OCI-LY1 (cell line): ENCODE measurements at regions not wholly inside any gene's neighbourhood (a gene's known extent, or its start where the extent isn't known, plus 50 kb on each side); places are given as distances from the start of the nearest gene placed in this dataset.

Experiments
- H2AFZ ChIP-seq: fragments of 200-600 bp; sonication (generic), shearing (Covaris generic); 2 replicates; pipeline ENCODE4 v1.6.0; 2014; ENCODE audit warnings: antibody characterized with exemption, mild to moderate bottlenecking, low read length
- H3F3A ChIP-seq: fragments of 200-600 bp; sonication (generic), shearing (Covaris generic); 2 replicates; pipeline ENCODE4 v1.6.0; 2014; ENCODE audit warnings: mild to moderate bottlenecking, antibody characterized with exemption, low read length, moderate library complexity; ENCODE audit not compliant: insufficient read depth
- H3K27ac ChIP-seq: fragments of 200-600 bp; sonication (generic); 2 replicates; pipeline ENCODE4 v1.5.1; 2014; ENCODE audit warnings: low read length, mixed run types, mild to moderate bottlenecking, low read depth; ENCODE audit not compliant: poor library complexity, severe bottlenecking
- H3K27me3 ChIP-seq: fragments of 200-600 bp; sonication (generic); 2 replicates; pipeline ENCODE4 v1.6.0; 2014; ENCODE audit warnings: antibody characterized with exemption, mild to moderate bottlenecking, low read length, moderate library complexity; ENCODE audit not compliant: insufficient read depth
- H3K36me3 ChIP-seq: fragments of 200-600 bp; sonication (generic); 2 replicates; pipeline ENCODE4 v1.6.1; 2014; ENCODE audit warnings: mild to moderate bottlenecking, antibody characterized with exemption, low read length, moderate library complexity, mixed read lengths; ENCODE audit not compliant: insufficient read depth
- H3K4me1 ChIP-seq: fragments of 200-600 bp; sonication (generic); 2 replicates; pipeline ENCODE4 v1.5.1; 2014; ENCODE audit warnings: mild to moderate bottlenecking, low read length, moderate library complexity; ENCODE audit not compliant: insufficient read depth, severe bottlenecking
- H3K4me2 ChIP-seq: fragments of 200-600 bp; sonication (generic), shearing (Covaris generic); 2 replicates; pipeline ENCODE4 v1.6.1; 2014; ENCODE audit warnings: low read length
- H3K4me3 ChIP-seq: fragments of 200-600 bp; sonication (generic); 2 replicates; pipeline ENCODE4 v1.5.1; 2014; ENCODE audit warnings: low read length, low read depth, mild to moderate bottlenecking, mixed read lengths; ENCODE audit not compliant: poor library complexity, severe bottlenecking
- H3K79me2 ChIP-seq: fragments of 200-600 bp; shearing (Covaris generic); 2 replicates; pipeline ENCODE4 v1.6.1; 2016; ENCODE audit warnings: mixed run types, low read length, mixed read lengths; ENCODE audit not compliant: insufficient read depth
- H3K9ac ChIP-seq: fragments of 200-600 bp; sonication (generic), shearing (Covaris generic); 2 replicates; pipeline ENCODE4 v1.6.1; 2014; ENCODE audit warnings: mild to moderate bottlenecking, low read length, mixed read lengths
- H3K9me2 ChIP-seq: fragments of 200-600 bp; sonication (generic), shearing (Covaris generic); 2 replicates; pipeline ENCODE4 v1.6.1; 2014; ENCODE audit warnings: low read depth, mild to moderate bottlenecking, low read length, mixed read lengths
- H3K9me3 ChIP-seq: fragments of 200-600 bp; shearing (Covaris generic); 2 replicates; pipeline ENCODE4 v1.6.1; 2014; ENCODE audit warnings: low read length, mixed read lengths
- H4K20me1 ChIP-seq: fragments of 200-600 bp; sonication (generic), shearing (Covaris generic); 2 replicates; pipeline ENCODE4 v1.6.0; 2016; ENCODE audit warnings: mild to moderate bottlenecking, low read length; ENCODE audit not compliant: insufficient read depth
- CTCF ChIP-seq: fragments of 200-600 bp; sonication (generic), shearing (Covaris generic); IDR thresholded peaks from 2 replicates; pipeline ENCODE4 v1.5.1; 2017; ENCODE audit warnings: mild to moderate bottlenecking, antibody characterized with exemption, low read length, moderate library complexity, mixed read lengths
- EZH2 ChIP-seq: fragments of 200-600 bp; sonication (generic), shearing (Covaris generic); IDR thresholded peaks from 2 replicates; pipeline ENCODE4 v1.8.0; 2017; ENCODE audit warnings: borderline replicate concordance, mixed run types, mild to moderate bottlenecking, antibody characterized with exemption, low read length, moderate library complexity, mixed read lengths

- H3K27me3 ChIP-seq, result peaks cover 3% of the 10 kb centered on the region; the same call in 1 of the 2 replicates
- H3F3A ChIP-seq, result no peaks in the 10 kb centered on the region
- no peak overlapping the region for H3K9ac ChIP-seq
- H3K79me2 ChIP-seq, result no peaks in the 10 kb centered on the region
- no peaks in the 10 kb centered on the region for H3K4me1 ChIP-seq
- no peak overlapping the region for H3K4me3 ChIP-seq
- no peaks in the 10 kb centered on the region for H4K20me1 ChIP-seq
- no peak overlapping the region for H2AFZ ChIP-seq
- no peak for TF ChIP-seq EZH2
- TF ChIP-seq CTCF, result no peak
- no peaks in the 10 kb centered on the region for H3K9me3 ChIP-seq
- no peaks in the 10 kb centered on the region for H3K36me3 ChIP-seq
- H3K27ac ChIP-seq, result no peak overlapping the region
- no peak overlapping the region for H3K4me2 ChIP-seq
- no peaks in the 10 kb centered on the region for H3K9me2 ChIP-seq
These were observed 51.9 kb upstream of the ALX4 start for GRCh38 chr11:44361813-44362212.

- no peak overlapping the region for H3K4me3 ChIP-seq
- H3K4me2 ChIP-seq, result no peak overlapping the region
- H3K9ac ChIP-seq, result no peak overlapping the region
- H3K27ac ChIP-seq, result no peak overlapping the region
- H3K9me3 ChIP-seq, result no peaks in the 10 kb centered on the region
- H3K9me2 ChIP-seq, result no peaks in the 10 kb centered on the region
- H4K20me1 ChIP-seq, result no peaks in the 10 kb centered on the region
- no peaks in the 10 kb centered on the region for H3K36me3 ChIP-seq
- H3K4me1 ChIP-seq, result no peaks in the 10 kb centered on the region
- no peaks in the 10 kb centered on the region for H3K79me2 ChIP-seq
- no peak overlapping the region for H2AFZ ChIP-seq
- TF ChIP-seq CTCF (no peak), EZH2 (no peak)
- H3F3A ChIP-seq, result no peaks in the 10 kb centered on the region
- peaks cover 1% of the 10 kb centered on the region; the same call in 1 of the 2 replicates for H3K27me3 ChIP-seq
These were observed 53.2 kb upstream of the ALX4 start for GRCh38 chr11:44363116-44363515.

GRCh38 chr11:44364596-44364995 lies 54.7 kb upstream of the ALX4 start:
- H3K79me2 ChIP-seq, result no peaks in the 10 kb centered on the region
- H3K4me1 ChIP-seq, result no peaks in the 10 kb centered on the region
- H3K9me2 ChIP-seq, result no peaks in the 10 kb centered on the region
- H3K27ac ChIP-seq, result no peak overlapping the region
- no peak overlapping the region for H3K9ac ChIP-seq
- H4K20me1 ChIP-seq, result no peaks in the 10 kb centered on the region
- no peak overlapping the region for H3K4me2 ChIP-seq
- H3K4me3 ChIP-seq, result no peak overlapping the region
- no peaks in the 10 kb centered on the region for H3F3A ChIP-seq
- H3K9me3 ChIP-seq, result no peaks in the 10 kb centered on the region
- H3K36me3 ChIP-seq, result no peaks in the 10 kb centered on the region
- H3K27me3 ChIP-seq, result no peaks in the 10 kb centered on the region; the same call in 1 of the 2 replicates
- TF ChIP-seq CTCF, result no peak
- no peak for TF ChIP-seq EZH2
- H2AFZ ChIP-seq, result no peak overlapping the region
